ENCODE measurements at regions not wholly inside any gene's neighbourhood (a gene's known extent, or its start where the extent isn't known, plus 50 kb on each side); places are given as distances from the start of the nearest gene placed in this dataset.

DNA sequence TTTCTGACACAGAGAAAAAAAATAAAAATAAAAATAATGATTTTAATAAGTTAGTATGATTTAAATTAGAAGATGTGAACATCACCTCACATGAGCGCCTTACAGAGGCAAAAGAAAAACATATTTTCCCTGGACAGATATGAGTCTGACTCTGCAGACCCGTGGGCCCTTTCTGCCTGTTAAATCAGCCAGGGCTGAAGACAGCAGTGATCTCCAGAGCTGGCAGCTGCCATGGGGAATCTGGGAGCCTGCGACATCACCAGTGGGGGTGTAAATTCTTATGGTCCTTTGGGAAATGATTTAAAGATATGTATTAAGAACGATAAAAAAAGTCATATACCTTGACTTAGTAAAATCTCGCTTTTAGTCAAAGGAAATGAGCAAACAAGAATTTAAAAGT, 65.7 kb upstream of the FOXF1 start:
- no peak for DNase-seq (ENCODE audit: low read depth)

DNA sequence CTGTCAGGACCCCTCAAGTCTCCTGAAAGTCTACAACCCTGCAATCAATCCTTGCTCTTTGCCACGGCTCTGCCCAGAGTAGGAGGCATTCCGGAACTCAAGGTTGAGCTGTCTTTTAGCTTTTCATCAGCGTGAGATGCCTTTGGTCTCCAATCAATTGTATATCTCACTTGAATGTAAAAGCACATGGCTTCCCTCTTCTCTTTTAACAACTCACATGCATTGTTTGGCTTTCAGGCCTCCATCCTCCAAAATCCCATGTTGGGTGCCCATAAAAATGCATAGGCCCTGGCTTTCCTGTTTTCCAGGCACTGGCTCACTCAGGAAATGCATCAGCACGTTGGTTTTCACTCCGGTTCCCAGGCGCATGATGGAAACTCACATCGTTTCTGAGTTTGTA, 64.0 kb upstream of the FOXF1 start:
- no peak for DNase-seq (ENCODE audit: low read depth)

DNA sequence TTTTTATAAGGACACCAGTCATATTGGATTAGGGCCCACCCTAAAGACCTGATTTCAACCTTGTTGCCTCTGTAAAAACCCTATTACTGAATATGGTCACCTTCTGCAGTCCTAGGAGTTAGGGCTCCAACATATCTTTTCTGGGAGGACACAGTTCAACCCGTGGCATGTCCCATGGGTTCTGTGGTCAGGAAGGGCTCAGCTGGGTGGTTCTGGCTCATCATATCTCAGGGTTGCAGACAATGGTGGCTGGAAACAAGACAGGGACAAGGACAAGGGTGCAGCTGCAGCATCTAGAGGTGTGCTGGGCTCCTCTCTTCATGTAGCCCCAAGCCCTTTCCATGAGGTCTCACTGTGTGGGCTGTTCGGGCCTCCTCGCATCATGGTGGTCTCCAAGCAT, 63.1 kb upstream of the FOXF1 start:
- DNase-seq (ENCODE audit: low read depth) = no peak

DNA sequence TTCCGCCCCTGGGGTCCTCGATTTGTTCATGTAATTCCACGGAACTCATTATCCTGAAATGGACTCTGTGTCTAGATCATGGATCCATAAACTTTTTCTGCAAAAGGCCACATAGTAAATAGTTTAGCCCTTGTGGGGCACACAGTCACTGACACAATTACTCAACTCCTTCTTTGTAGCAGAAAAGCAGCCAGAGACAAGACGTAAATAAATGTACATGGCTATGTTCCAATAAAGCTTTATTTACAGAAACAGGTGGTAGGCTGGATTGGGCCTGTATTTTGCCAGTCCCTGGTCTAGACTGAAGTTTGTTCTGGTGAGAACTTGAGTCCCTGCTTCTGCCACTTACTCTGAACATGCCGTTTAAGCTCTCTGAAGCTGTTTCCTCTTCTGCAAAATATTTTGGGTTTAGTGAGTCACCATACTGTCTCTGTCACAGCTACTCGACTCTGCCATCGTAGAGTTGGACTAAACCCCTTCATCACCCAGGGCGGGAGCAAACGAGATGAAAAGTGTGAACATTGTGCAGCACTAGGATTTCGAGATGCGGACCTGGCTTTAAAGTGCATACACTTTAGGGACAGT, 61.9 kb upstream of the FOXF1 start:
- no peak for DNase-seq (ENCODE audit: low read depth)

DNA sequence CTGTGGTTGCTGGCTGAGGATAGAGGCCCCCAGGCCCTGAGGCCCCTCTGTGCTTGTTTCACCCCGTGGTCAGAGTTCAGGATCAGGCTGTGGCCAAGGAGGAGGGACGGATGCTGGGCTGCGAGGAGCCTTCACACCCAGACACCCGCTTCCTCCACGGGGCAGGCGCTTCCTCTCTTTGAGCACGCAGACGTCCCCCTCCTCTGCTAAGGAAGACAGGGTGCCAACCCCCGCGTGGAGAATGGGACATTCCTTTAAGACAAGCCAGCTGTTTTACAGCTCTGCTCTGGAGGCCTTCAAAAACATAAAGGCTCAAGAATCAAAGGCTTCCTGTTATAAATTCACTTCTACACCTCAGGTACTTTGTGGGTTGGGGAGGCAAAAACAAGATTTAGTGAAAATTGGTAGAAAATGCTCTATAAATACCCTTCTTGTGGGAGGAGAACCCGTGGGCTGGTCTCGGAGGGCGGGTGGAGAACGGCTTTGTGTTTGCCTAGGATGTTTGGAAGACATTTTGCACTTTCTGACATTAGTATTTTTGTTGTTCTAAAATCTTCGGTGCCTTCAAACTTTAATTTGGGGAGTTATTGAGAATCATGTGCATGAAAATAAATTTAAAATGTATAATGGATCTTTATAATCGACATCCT, 60.8 kb upstream of the FOXF1 start:
- no peak for DNase-seq (ENCODE audit: low read depth)

DNA sequence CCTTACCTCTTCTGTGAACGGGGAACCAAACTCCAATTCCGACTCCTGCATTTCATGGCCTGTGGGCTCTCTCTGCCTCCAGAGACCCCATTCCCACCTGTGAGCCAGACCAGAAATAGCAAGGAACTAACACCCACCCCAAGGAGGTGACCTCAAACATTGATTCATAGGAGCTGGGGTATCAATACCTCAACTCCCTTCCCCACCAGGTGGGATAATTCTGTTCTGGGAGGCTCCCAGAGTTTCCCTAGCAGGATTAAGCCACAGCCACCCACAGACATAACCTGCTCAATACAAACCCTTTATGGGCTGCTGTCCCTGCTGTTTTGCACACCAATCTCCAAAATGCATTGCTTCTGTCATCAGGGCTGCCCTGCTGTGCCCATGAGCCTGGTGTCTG, 59.6 kb upstream of the FOXF1 start:
- no peak for DNase-seq (ENCODE audit: low read depth)

GRCh38 chr16:86452451-86452850, 57.9 kb upstream of the FOXF1 start:
- DNase-seq (ENCODE audit: low read depth) = no peak

GRCh38 chr16:86455116-86455515, 55.2 kb upstream of the FOXF1 start:
- no peak for DNase-seq (ENCODE audit: low read depth)

DNA sequence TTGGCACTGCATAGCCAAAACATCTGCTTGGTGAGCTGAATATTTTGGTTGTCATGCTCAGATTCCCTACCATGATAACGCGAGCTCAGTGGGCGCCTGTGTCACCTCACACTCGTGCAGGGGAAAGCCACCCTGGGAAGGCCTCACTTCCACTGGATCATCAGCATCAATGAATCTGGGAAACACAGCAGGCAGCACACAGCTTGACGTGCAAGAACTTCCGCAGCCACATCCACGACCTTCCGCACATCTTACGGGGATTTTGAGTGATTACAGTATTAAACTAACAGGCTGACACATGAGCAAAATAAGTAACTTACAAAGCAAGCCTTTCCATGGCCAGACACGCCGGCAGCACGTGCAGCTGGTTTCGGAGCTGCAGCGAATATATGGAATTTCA, 54.7 kb upstream of the FOXF1 start:
- no peak for DNase-seq (ENCODE audit: low read depth)

DNA sequence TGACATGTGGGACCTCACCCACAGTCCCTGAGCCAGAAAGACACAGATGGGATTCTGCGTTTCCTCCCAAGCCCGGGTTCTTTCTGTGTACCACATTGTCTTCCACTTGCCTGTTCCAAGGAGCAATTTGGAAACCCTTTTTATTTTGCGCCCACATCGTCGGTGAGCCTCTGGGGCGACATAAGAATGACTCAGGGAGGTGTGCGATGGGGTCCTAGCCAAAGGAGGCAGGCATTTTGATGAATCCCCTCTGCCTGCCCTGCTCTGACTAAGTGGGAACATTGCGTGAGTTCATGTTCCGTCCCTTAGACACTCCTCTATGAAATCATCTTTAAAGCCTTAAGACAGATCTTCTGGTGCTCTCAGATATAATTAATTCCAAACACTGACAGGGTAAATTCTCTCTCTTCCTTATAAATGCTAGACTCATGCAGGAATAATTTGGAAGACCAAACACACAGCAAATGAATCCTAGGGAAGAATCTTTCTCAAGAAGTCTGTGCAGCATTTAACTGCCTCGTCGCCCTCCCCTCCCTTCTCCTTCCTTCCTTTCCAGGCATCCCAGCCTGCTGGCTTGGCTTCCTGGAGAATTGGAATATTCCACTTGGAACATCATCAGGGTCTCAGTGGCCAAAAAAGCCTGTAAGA, 52.7 kb upstream of the FOXF1 start:
- DNase-seq (ENCODE audit: low read depth) = peak; percentile 15

- DNase-seq (ENCODE audit: low read depth) = no peak
Measured at GRCh38 chr16:86458149-86458777, 52.1 kb upstream of the FOXF1 start.

- DNase-seq (ENCODE audit: low read depth) = no peak
Measured at GRCh38 chr16:86459266-86459665, 51.1 kb upstream of the FOXF1 start.

All from HS-5 (cell line).